GM18511 (cell line): ENCODE measurements at regions not wholly inside any gene's neighbourhood (a gene's known extent, or its start where the extent isn't known, plus 50 kb on each side); places are given as distances from the start of the nearest gene placed in this dataset.
"Not testable (repeated sequence)": the region's sequence is repeated elsewhere in the genome, so short reads cannot be mapped to it uniquely, and the experiment has no call there.

Experiments
- ATAC-seq: cut with Tn5 transposase; IDR thresholded peaks from one replicate; pipeline ENCODE4 v1.9.1; 2021; ENCODE audit warnings: mild to moderate bottlenecking, moderate library complexity; ENCODE audit not compliant: unreplicated experiment

GRCh38 chr7:33776788-33777187 is 128.6 kb upstream of the BMPER start:
- no peak for ATAC-seq

GRCh38 chr7:33778195-33778594 is 127.1 kb upstream of the BMPER start:
- no peak for ATAC-seq

GRCh38 chr7:33779216-33779615 is 126.1 kb upstream of the BMPER start:
- no peak for ATAC-seq

GRCh38 chr7:33781167-33781566 is 124.2 kb upstream of the BMPER start:
- no peak for ATAC-seq

- no peak for ATAC-seq
Measured at GRCh38 chr7:33781796-33782195, 123.5 kb upstream of the BMPER start.

GRCh38 chr7:33784000-33784399 is 121.3 kb upstream of the BMPER start:
- no peak for ATAC-seq

- no peak for ATAC-seq
Measured at GRCh38 chr7:33788531-33788930, 116.8 kb upstream of the BMPER start.

GRCh38 chr7:33789871-33790630 is 115.3 kb upstream of the BMPER start:
- ATAC-seq = no peak

GRCh38 chr7:33790746-33791145 is 114.6 kb upstream of the BMPER start:
- ATAC-seq = no peak

- ATAC-seq = no peak
Measured at GRCh38 chr7:33792041-33792440, 113.3 kb upstream of the BMPER start.

GRCh38 chr7:33792547-33793105 is 112.7 kb upstream of the BMPER start:
- ATAC-seq = no peak

- no peak for ATAC-seq
Measured at GRCh38 chr7:33793616-33794015, 111.7 kb upstream of the BMPER start.

- no peak for ATAC-seq
Measured at GRCh38 chr7:33794419-33794818, 110.9 kb upstream of the BMPER start.

GRCh38 chr7:33794959-33795358 is 110.4 kb upstream of the BMPER start:
- no peak for ATAC-seq

GRCh38 chr7:33796538-33796937 is 108.8 kb upstream of the BMPER start:
- no peak for ATAC-seq

GRCh38 chr7:33797512-33797911 is 107.8 kb upstream of the BMPER start:
- ATAC-seq = not testable (repeated sequence)

GRCh38 chr7:33798686-33799325 is 106.5 kb upstream of the BMPER start:
- ATAC-seq = no peak

GRCh38 chr7:33799766-33800165 is 105.6 kb upstream of the BMPER start:
- no peak for ATAC-seq

- ATAC-seq = no peak
Measured at GRCh38 chr7:33802600-33802999, 102.7 kb upstream of the BMPER start.

- ATAC-seq = no peak
Measured at GRCh38 chr7:33804140-33804660, 101.1 kb upstream of the BMPER start.

- no peak for ATAC-seq
Measured at GRCh38 chr7:33805630-33806233, 99.6 kb upstream of the BMPER start.
